MM.1S (cell line): ENCODE measurements at regions not wholly inside any gene's neighbourhood (a gene's known extent, or its start where the extent isn't known, plus 50 kb on each side); places are given as distances from the start of the nearest gene placed in this dataset.

Experiments used
- CTCF ChIP-seq: fragments of 300-600 bp; sonication (generic); IDR thresholded peaks from 2 replicates; pipeline ENCODE4 v1.5.1; 2016; ENCODE audit warnings: antibody characterized with exemption, low read length, mixed read lengths
- EZH2 ChIP-seq: fragments of 300-600 bp; sonication (generic); optimal IDR thresholded peaks from 2 replicates; pipeline ENCODE3; 2017; ENCODE audit warnings: low read depth, mild to moderate bottlenecking, antibody characterized with exemption, low read length, mixed read lengths

GRCh38 chr13:104314321-104314720, 1248.1 kb upstream of the SLC10A2 start:
- TF ChIP-seq CTCF (no peak), EZH2 (no peak)
